ENCODE measurements at regions not wholly inside any gene's neighbourhood (a gene's known extent, or its start where the extent isn't known, plus 50 kb on each side); places are given as distances from the start of the nearest gene placed in this dataset.

DNA sequence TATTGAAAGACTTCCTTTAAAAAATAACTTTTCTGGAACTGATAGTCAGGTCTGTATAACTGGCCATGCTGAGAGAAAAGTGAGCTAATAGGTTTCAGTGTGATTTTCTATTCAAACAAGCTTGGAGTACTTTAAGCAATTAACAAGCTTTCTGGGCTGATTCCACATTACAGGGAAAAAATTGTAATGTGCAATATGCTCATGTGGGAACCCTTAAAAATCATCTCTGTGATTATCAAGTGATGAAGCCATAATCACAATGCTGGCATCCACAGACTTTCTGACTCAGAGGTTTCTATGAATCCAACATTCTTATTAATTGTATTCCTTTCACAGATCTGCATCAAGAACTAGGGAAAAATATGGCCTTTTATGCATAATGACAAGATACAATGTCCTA is 212.2 kb upstream of the ACO1 start:
- TF ChIP-seq EZH2phosphoT487 (IDR thresholded peaks at IDR 0.05; ENCODE audit: borderline replicate concordance): no peak
- TF ChIP-seq, protein P1, sequence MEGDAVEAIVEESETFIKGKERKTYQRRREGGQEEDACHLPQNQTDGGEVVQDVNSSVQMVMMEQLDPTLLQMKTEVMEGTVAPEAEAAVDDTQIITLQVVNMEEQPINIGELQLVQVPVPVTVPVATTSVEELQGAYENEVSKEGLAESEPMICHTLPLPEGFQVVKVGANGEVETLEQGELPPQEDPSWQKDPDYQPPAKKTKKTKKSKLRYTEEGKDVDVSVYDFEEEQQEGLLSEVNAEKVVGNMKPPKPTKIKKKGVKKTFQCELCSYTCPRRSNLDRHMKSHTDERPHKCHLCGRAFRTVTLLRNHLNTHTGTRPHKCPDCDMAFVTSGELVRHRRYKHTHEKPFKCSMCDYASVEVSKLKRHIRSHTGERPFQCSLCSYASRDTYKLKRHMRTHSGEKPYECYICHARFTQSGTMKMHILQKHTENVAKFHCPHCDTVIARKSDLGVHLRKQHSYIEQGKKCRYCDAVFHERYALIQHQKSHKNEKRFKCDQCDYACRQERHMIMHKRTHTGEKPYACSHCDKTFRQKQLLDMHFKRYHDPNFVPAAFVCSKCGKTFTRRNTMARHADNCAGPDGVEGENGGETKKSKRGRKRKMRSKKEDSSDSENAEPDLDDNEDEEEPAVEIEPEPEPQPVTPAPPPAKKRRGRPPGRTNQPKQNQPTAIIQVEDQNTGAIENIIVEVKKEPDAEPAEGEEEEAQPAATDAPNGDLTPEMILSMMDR (conservative IDR thresholded peaks at IDR 0.05; ENCODE audit: low read length): no peak

All from Loucy (cell line).